ENCODE measurements at regions not wholly inside any gene's neighbourhood (a gene's known extent, or its start where the extent isn't known, plus 50 kb on each side); places are given as distances from the start of the nearest gene placed in this dataset.

GRCh38 chr6:168873278-168874190 is 380.1 kb downstream of the THBS2 start:
- DNase-seq (ENCODE audit: low read depth, low spot score) = no peak
- no peak overlapping the region for H3K4me3 ChIP-seq (ENCODE audit: low read depth, low read length)
- TF ChIP-seq, protein P1, sequence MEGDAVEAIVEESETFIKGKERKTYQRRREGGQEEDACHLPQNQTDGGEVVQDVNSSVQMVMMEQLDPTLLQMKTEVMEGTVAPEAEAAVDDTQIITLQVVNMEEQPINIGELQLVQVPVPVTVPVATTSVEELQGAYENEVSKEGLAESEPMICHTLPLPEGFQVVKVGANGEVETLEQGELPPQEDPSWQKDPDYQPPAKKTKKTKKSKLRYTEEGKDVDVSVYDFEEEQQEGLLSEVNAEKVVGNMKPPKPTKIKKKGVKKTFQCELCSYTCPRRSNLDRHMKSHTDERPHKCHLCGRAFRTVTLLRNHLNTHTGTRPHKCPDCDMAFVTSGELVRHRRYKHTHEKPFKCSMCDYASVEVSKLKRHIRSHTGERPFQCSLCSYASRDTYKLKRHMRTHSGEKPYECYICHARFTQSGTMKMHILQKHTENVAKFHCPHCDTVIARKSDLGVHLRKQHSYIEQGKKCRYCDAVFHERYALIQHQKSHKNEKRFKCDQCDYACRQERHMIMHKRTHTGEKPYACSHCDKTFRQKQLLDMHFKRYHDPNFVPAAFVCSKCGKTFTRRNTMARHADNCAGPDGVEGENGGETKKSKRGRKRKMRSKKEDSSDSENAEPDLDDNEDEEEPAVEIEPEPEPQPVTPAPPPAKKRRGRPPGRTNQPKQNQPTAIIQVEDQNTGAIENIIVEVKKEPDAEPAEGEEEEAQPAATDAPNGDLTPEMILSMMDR (IDR thresholded peaks at IDR 0.05; ENCODE audit: insufficient read depth, low read length, missing control alignments) = no peak
- CTCF ChIA-PET = no interaction called here
- POLR2A ChIA-PET = no interaction called here

- TF ChIP-seq, protein P1 (IDR thresholded peaks at IDR 0.05; ENCODE audit: insufficient read depth, low read length, missing control alignments) = no peak
- no peak for DNase-seq (ENCODE audit: low read depth, low spot score)
- ChIA-PET POLR2A (no interaction called here), CTCF (no interaction called here)
- H3K4me3 ChIP-seq (ENCODE audit: low read depth, low read length) = no peak overlapping the region
Measured at GRCh38 chr6:168871642-168872315, 381.9 kb downstream of the THBS2 start.

DNA sequence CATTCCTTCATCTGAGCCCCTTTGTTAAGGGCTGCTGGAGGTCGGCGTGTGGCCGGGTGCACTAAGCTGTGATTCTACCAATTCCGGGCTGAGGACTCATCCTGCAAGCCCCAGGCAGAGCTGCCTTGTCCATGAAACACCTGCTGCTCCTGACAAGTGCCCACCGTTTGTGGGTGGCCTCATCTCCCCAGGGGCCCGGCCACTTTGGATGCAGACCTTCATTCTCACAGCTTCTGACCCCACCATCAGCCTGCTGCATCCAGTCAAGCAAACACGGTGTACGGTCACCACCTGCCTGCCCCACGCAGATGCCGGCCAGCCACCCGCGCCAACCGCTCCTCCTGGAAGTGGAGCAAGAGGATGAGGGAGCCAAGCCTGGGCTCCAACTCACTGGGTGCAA is 382.7 kb downstream of the THBS2 start:
- CTCF ChIA-PET = no interaction called here
- H3K4me3 ChIP-seq (ENCODE audit: low read depth, low read length) = no peak overlapping the region
- no peak for DNase-seq (ENCODE audit: low read depth, low spot score)
- TF ChIP-seq, protein P1 (IDR thresholded peaks at IDR 0.05; ENCODE audit: insufficient read depth, low read length, missing control alignments) = no peak
- POLR2A ChIA-PET = no interaction called here

DNA sequence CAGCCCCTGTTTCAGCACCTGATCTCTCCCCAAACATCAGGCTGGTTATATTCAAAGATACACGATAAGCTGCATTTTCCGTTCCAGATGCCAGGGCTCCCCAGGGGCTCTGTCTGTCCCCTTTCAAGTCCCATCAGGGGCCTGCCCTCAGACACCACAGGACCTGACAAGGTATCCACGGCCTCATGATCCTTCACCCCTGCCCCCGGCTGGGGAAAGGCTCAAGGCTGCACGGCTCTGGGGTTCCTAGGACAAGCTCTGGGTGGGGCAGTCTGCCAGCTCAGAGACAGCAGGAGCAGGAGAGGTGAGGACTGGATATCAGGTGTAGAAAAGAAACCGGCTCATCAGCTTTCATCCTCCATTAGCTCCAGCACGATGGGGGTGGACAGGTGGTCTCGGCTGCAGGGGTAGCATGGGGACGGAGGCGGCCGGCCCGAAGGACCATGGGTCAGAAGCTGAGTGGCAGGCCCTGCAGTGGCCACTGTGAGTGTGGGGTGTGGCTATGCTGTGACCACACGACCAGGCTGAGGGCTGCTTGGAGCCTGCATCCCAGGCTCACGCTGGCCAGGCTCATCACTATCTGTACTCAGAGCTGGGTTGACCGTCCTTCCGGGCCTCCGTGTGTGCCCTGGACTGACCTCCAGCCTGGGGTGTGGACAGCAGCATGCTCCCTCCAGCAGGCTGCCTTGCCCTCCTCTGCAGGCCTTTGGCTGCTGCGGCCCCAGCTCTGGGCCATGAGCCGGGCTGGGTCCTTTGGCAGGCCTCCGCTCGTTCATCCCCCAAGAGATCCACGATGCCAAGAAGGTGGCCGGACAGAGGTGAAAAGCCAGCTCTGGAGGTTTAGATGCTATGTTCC is 386.2 kb downstream of the THBS2 start:
- DNase-seq (ENCODE audit: low read depth, low spot score) = no peak
- ChIA-PET CTCF (no interaction called here), POLR2A (no interaction called here)
- TF ChIP-seq, protein P1 (IDR thresholded peaks at IDR 0.05; ENCODE audit: insufficient read depth, low read length, missing control alignments) = no peak
- no peak overlapping the region for H3K4me3 ChIP-seq (ENCODE audit: low read depth, low read length)

DNA sequence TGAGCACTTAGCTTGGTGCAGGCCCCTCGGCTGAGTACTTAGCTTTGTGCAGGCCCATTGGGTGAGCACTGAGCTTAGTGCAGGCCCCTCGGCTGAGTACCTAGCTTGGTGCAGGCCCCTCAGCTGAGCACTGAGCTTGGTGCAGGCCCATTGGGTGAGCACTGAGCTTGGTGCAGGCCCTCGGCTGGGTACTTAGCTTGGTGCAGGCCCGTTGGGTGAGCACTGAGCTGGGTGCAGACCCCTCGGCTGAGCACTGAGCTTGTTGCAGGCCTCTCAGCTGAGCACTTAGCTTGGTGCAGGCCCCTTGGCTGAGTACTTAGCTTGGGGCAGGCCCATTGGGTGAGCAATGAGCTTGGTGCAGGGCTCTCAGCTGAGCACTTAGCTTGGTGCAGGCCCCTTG is 387.1 kb downstream of the THBS2 start:
- CTCF ChIA-PET = interaction anchor here (0.9 kb wide), 1 partner anchor 10 kb away, joined by 3 read pairs; no protein-coding TSS in a partner anchor
- no peak for DNase-seq (ENCODE audit: low read depth, low spot score)
- POLR2A ChIA-PET = no interaction called here
- TF ChIP-seq, protein P1 (IDR thresholded peaks at IDR 0.05; ENCODE audit: insufficient read depth, low read length, missing control alignments) = no peak
- no peak overlapping the region for H3K4me3 ChIP-seq (ENCODE audit: low read depth, low read length)

All from AG04449 (cell line).